Neutrophil (primary cell): ENCODE measurements at regions not wholly inside any gene's neighbourhood (a gene's known extent, or its start where the extent isn't known, plus 50 kb on each side); places are given as distances from the start of the nearest gene placed in this dataset.

ENCODE experiments used
- H3K27ac ChIP-seq: fragments of 200-600 bp; sonication (generic); 2 replicates; pipeline ENCODE4 v1.5.1; 2016; ENCODE audit warnings: mild to moderate bottlenecking, moderate library complexity
- H3K27me3 ChIP-seq: fragments of 200-600 bp; sonication (generic); 2 replicates; pipeline ENCODE4 v1.6.0; 2016; ENCODE audit warnings: mild to moderate bottlenecking
- H3K36me3 ChIP-seq: fragments of 200-600 bp; sonication (generic); 2 replicates; pipeline ENCODE4 v1.5.1; 2017
- H3K4me1 ChIP-seq, 2 experiments: fragments of 200-600 bp in 1 of 2; sonication (generic) in 1 of 2; 1 replicate in 1 of 2; 2 replicates in 1 of 2; pipeline versions ENCODE4 v1.5.1 to v1.6.1; 2013 to 2016; ENCODE audit warnings: low read depth in 1 of 2, low read length in 1 of 2, mild to moderate bottlenecking in 1 of 2, moderate library complexity in 1 of 2; ENCODE audit not compliant: control insufficient read depth in 1 of 2, insufficient read depth in 1 of 2
- H3K4me3 ChIP-seq, 2 experiments: fragments of 200-600 bp in 1 of 2; sonication (generic) in 1 of 2; 1 replicate in 1 of 2; 2 replicates in 1 of 2; pipeline ENCODE4 v1.5.1; 2013 to 2016; ENCODE audit warnings: low read depth in 1 of 2, low read length in 1 of 2, mild to moderate bottlenecking in 1 of 2, moderate library complexity in 1 of 2
- H3K9me3 ChIP-seq: fragments of 200-600 bp; sonication (generic); 2 replicates; pipeline ENCODE4 v1.5.1; 2016
- TF ChIP-seq, protein P1 (sequence below): fragments of 200-600 bp; sonication (generic); IDR thresholded peaks from 2 replicates; pipeline ENCODE4 v1.5.1; 2016; ENCODE audit warnings: antibody characterized with exemption

DNA sequence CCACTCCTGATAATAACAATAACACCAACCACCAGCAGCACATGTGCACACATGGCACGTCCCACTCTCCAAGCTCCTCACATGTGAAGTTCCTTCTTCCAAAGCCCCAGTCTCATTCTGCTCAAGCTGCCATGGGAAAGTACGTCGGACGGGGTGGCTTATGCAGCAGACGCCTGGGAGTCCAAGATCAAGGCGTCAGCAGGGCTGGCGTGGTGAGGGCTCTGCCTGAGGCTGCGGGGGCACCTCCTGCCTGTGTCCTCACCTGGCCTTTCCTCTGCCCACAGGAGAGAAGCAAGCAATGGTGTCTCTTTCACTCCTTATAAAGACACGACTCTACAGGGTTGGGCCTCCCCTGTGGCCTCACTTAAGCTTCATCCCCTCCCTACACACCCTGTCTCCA is 68.8 kb upstream of the INSIG1 start:
- Histone ChIP-seq H3K27ac (no peak overlapping the region), H3K9me3 (no peaks in the 10 kb centered on the region), H3K4me3 (no peak overlapping the region), H3K27me3 (no peaks in the 10 kb centered on the region), H3K36me3 (no peaks in the 10 kb centered on the region), H3K4me1 (no peaks in the 10 kb centered on the region)
- TF ChIP-seq, protein P1, sequence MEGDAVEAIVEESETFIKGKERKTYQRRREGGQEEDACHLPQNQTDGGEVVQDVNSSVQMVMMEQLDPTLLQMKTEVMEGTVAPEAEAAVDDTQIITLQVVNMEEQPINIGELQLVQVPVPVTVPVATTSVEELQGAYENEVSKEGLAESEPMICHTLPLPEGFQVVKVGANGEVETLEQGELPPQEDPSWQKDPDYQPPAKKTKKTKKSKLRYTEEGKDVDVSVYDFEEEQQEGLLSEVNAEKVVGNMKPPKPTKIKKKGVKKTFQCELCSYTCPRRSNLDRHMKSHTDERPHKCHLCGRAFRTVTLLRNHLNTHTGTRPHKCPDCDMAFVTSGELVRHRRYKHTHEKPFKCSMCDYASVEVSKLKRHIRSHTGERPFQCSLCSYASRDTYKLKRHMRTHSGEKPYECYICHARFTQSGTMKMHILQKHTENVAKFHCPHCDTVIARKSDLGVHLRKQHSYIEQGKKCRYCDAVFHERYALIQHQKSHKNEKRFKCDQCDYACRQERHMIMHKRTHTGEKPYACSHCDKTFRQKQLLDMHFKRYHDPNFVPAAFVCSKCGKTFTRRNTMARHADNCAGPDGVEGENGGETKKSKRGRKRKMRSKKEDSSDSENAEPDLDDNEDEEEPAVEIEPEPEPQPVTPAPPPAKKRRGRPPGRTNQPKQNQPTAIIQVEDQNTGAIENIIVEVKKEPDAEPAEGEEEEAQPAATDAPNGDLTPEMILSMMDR, result no peak

DNA sequence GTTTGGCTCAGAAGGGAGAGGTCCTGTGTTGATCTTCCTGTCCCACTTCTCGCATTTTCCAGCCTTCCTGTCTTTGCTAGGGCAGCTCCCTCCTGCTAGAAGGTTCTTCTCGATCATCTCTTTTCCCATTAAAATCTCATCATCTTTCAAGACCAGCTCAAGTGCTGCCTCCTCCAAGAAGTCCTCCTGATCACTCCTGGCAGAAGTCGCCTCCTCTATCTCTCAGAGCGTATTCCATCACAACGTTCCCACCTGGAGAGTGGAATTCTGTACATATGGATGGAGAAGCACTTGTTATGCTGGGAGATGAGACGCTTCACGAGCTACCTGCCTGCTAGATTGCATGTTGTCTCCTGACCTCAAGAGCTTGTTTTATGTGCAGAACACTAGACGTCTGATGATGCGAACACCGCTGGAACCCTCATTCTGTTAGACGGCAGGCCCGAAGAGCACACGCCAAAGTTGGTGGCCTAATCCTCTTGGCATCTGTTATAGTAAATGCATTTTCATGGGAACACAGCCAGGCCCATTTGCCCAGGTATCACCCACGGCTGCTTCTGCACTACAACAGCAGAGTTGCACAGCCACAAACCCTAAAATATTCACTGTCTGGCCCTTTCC is 68.0 kb upstream of the INSIG1 start:
- no peaks in the 10 kb centered on the region for H3K4me1 ChIP-seq
- no peak overlapping the region for H3K27ac ChIP-seq
- H3K4me3 ChIP-seq, result no peak overlapping the region
- no peaks in the 10 kb centered on the region for H3K27me3 ChIP-seq
- H3K36me3 ChIP-seq, result no peaks in the 10 kb centered on the region
- no peaks in the 10 kb centered on the region for H3K9me3 ChIP-seq
- TF ChIP-seq, protein P1, result no peak

DNA sequence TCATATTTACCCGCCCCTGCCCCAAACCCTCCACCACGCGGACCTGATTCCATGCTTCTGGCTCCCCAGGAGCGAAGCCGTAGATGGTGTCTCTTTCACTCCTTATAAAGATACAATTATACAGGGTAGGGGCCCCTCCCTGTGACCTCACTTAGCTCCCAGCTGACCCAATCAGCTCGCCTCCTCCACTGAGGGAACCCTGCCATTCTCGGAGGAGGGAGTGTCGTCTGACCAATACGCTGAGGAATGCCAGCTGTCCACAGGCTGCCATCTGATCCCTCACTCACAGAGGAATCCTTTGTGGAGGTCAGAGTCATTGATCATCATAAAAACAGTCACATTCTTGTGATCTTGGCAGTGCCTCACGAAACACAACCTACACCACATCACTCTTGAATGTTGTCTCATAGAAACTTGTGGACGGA is 67.5 kb upstream of the INSIG1 start:
- no peak overlapping the region for H3K4me3 ChIP-seq
- H3K27me3 ChIP-seq, result no peaks in the 10 kb centered on the region
- TF ChIP-seq, protein P1, result no peak
- H3K9me3 ChIP-seq, result no peaks in the 10 kb centered on the region
- no peaks in the 10 kb centered on the region for H3K36me3 ChIP-seq
- no peak overlapping the region for H3K27ac ChIP-seq
- H3K4me1 ChIP-seq, result no peaks in the 10 kb centered on the region

DNA sequence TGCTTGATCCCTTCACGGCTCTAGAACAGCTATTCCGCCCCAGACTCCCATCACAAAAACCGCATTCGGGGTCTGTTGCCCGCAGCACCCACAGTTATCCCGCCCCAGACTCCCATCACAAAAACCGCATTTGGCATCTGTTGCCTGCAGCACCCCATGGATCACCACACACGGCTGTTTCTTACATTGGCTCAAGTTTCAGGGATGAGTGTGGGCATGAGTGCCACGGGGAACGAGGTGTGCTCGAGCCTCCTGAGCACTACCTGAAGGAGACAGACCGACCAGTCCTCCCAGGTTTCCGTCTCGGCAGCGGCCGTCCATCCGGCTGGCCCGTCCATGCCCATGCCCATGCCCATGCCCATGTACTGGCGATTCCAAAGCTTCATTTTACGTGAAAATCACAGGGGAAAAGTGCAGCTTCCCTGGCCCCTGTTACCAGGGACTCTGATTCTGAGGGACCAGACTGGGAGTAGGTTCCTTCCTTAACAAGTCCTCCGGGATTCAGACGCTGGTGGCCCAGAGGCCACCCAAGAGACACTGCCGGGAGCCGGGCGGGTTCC is 66.4 kb upstream of the INSIG1 start:
- TF ChIP-seq, protein P1, result no peak
- Histone ChIP-seq H3K36me3 (no peaks in the 10 kb centered on the region), H3K27ac (no peak overlapping the region), H3K9me3 (no peaks in the 10 kb centered on the region), H3K4me3 (no peak overlapping the region), H3K27me3 (no peaks in the 10 kb centered on the region), H3K4me1 (no peaks in the 10 kb centered on the region)

DNA sequence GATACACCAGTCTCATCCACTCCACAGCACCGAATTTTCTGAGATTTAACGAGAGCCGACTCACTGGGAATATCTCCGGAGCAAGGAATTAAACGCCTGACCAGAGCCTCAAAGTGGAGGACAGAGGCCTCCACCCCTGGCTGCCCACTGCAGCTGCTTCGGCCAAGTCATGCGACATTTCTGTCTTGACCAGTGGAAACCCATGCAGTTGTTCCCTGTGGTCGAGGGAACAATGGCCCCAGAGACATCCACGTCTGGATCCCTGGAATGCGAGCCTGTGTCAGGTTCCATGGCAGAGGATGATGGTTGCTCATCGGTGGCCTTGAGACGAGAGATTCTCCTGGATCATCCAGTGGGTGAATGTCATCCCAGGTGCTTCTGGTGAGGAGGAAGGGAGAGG is 65.7 kb upstream of the INSIG1 start:
- no peak overlapping the region for H3K4me3 ChIP-seq
- TF ChIP-seq, protein P1, result no peak
- no peak overlapping the region for H3K27ac ChIP-seq
- no peaks in the 10 kb centered on the region for H3K36me3 ChIP-seq
- H3K4me1 ChIP-seq, result no peaks in the 10 kb centered on the region
- no peaks in the 10 kb centered on the region for H3K9me3 ChIP-seq
- no peaks in the 10 kb centered on the region for H3K27me3 ChIP-seq
